HCT116 (cell line): ENCODE measurements at regions not wholly inside any gene's neighbourhood (a gene's known extent, or its start where the extent isn't known, plus 50 kb on each side); places are given as distances from the start of the nearest gene placed in this dataset.

Experiments used
- ATAC-seq: fragments of 200-7000 bp; cut with Tn5 transposase; 2 replicates; pipeline ENCODE4 v1.9.1; 2020; ENCODE audit warnings: mild to moderate bottlenecking, moderate library complexity
- BruUV-seq: library from RNA; stranded (reverse); fragments of 400-500 nt; replicated peaks from 2 replicates; lab custom pipeline; 2021; lab: Mats Ljungman, UMichigan
- CTCF ChIA-PET: fragments of 300-600 bp; sonication (Branson Sonifier 250); formaldehyde crosslinking; loops from one replicate; lab custom pipeline; 2021; ENCODE audit warnings: antibody characterized with exemption; lab: Charles Lee
- POLR2A ChIA-PET: fragments of 300-600, 350-600 bp; sonication (Branson Sonifier 250); formaldehyde crosslinking; loops from one replicate; lab custom pipeline; 2021; ENCODE audit warnings: antibody characterized with exemption; lab: Charles Lee
- RAD21 ChIA-PET, 2 experiments: fragments of 300-600 bp; sonication (Branson Sonifier 250); formaldehyde crosslinking; loops; one replicate each; lab custom pipeline; 2023; ENCODE audit warnings: low total read pairs in 2 of 2; ENCODE audit not compliant: uncharacterized antibody in 2 of 2, unreplicated experiment in 2 of 2, low non-redundant PET in 1 of 2; lab: Charles Lee
- DNase-seq: peaks from one replicate; pipeline ENCODE4 v3.0.0-alpha.2; 2010; ENCODE audit warnings: low read depth, low spot score
- H2AFZ ChIP-seq: fragments of 200-600 bp; shearing (Covaris generic), sonication (generic); 2 replicates; pipeline ENCODE4 v1.6.1; 2017; ENCODE audit warnings: low read depth, mixed run types, mixed read lengths, antibody characterized with exemption, low read length; ENCODE audit not compliant: poor library complexity, severe bottlenecking
- H3K27ac ChIP-seq: 2 replicates; pipeline ENCODE4 v1.5.1; 2012; ENCODE audit warnings: low read depth, low read length
- H3K27me3 ChIP-seq: fragments of 200-600 bp; sonication (generic); 2 replicates; pipeline ENCODE4 v1.6.1; 2016; ENCODE audit warnings: mixed run types, low read length, mixed read lengths; ENCODE audit not compliant: insufficient read depth
- H3K36me3 ChIP-seq, 2 experiments: fragments of 200-500 bp in 1 of 2; fragments of 200-600 bp in 1 of 2; sonication (Bioruptor generic) in 1 of 2; sonication (generic) in 1 of 2; 2 replicates each; pipeline versions ENCODE4 v1.5.1 to v1.6.1; 2014 to 2016; ENCODE audit warnings: low read length in 2 of 2, inconsistent platforms in 1 of 2, mixed read lengths in 1 of 2, mixed run types in 1 of 2; ENCODE audit not compliant: insufficient read depth in 2 of 2, control insufficient read depth in 1 of 2
- H3K4me1 ChIP-seq, 2 experiments: fragments of 200-600 bp in 1 of 2; sonication (generic) in 1 of 2; 2 replicates each; pipeline versions ENCODE4 v1.5.1 to v1.6.1; 2012 to 2017; ENCODE audit warnings: low read length in 2 of 2, inconsistent platforms in 1 of 2, mild to moderate bottlenecking in 1 of 2, mixed read lengths in 1 of 2, mixed run types in 1 of 2, moderate library complexity in 1 of 2; ENCODE audit not compliant: insufficient read depth in 2 of 2, control insufficient read depth in 1 of 2
- H3K4me2 ChIP-seq: fragments of 200-600 bp; sonication (generic); 2 replicates; pipeline ENCODE4 v1.6.1; 2017; ENCODE audit warnings: mixed run types, low read length, mixed read lengths
- H3K4me3 ChIP-seq, 2 experiments: fragments of 200-600 bp in 1 of 2; sonication (generic) in 1 of 2; replicated peaks in 1 of 2; 2 replicates each; pipeline ENCODE4 v1.5.1; 2011 to 2016; ENCODE audit warnings: low read length in 2 of 2, control low read depth in 1 of 2, low read depth in 1 of 2, mild to moderate bottlenecking in 1 of 2, mixed read lengths in 1 of 2, mixed run types in 1 of 2
- H3K79me2 ChIP-seq: fragments of 200-600 bp; sonication (generic); 2 replicates; pipeline ENCODE4 v1.6.1; 2017; ENCODE audit warnings: mild to moderate bottlenecking, mixed run types, low read length, moderate library complexity, mixed read lengths; ENCODE audit not compliant: insufficient read depth
- H3K9ac ChIP-seq: fragments of 200-600 bp; sonication (generic); 2 replicates; pipeline ENCODE4 v1.6.1; 2016; ENCODE audit warnings: low read length, mixed read lengths
- H3K9me2 ChIP-seq: fragments of 200-600 bp; sonication (generic), shearing (Covaris generic); 2 replicates; pipeline ENCODE4 v1.6.1; 2017; ENCODE audit warnings: mixed run types, mild to moderate bottlenecking, moderate library complexity; ENCODE audit not compliant: insufficient read depth
- H3K9me3 ChIP-seq, 2 experiments: fragments of 200-500 bp in 1 of 2; fragments of 200-600 bp in 1 of 2; sonication (Bioruptor generic) in 1 of 2; sonication (generic) in 1 of 2; 2 replicates each; pipeline ENCODE4 v1.6.1; 2014 to 2017; ENCODE audit warnings: low read length in 2 of 2, mixed read lengths in 2 of 2, inconsistent platforms in 1 of 2, low read depth in 1 of 2, mild to moderate bottlenecking in 1 of 2, mixed run types in 1 of 2, moderate library complexity in 1 of 2; ENCODE audit not compliant: control insufficient read depth in 1 of 2, insufficient read depth in 1 of 2
- H4K20me1 ChIP-seq: fragments of 200-600 bp; sonication (generic), shearing (Covaris generic); 2 replicates; pipeline ENCODE4 v1.6.1; 2017; ENCODE audit warnings: mixed run types, mild to moderate bottlenecking, moderate library complexity; ENCODE audit not compliant: insufficient read depth
- EGR1 ChIP-seq: IDR thresholded peaks from 2 replicates; pipeline ENCODE4 v1.6.1; 2012; ENCODE audit warnings: low read depth
- EZH2 ChIP-seq: fragments of 200-600 bp; sonication (generic); IDR thresholded peaks from 2 replicates; pipeline ENCODE4 v1.6.1; 2017; ENCODE audit warnings: antibody characterized with exemption, mixed run types
- EZH2phosphoT487 ChIP-seq: fragments of 200-600 bp; IDR thresholded peaks from 2 replicates; pipeline ENCODE4 v1.6.1; 2018; ENCODE audit warnings: antibody characterized with exemption, borderline replicate concordance
- FOSL1 ChIP-seq: IDR thresholded peaks from 2 replicates; pipeline ENCODE4 v1.6.1; 2012; ENCODE audit warnings: low read depth
- MAX ChIP-seq: IDR thresholded peaks from 2 replicates; pipeline ENCODE4 v1.6.1; 2012
- RAD21 ChIP-seq: IDR thresholded peaks from 2 replicates; pipeline ENCODE4 v1.6.1; 2012; ENCODE audit warnings: low read depth, mild to moderate bottlenecking
- ZFX ChIP-seq: fragments of 450-650 bp; IDR thresholded peaks from 2 replicates; pipeline ENCODE4 v1.6.1; 2017
- intact Hi-C: fragments of 100-400 bp; cut with micrococcal nuclease; formaldehyde crosslinking; loops from 2 replicates; pipeline ENCODE4 v1.10.0; 2022
- TF ChIP-seq, protein P1 (sequence below), 3 experiments: fragments of 200-600 bp in 1 of 3; sonication (generic) in 1 of 3; IDR thresholded peaks in 2 of 3; conservative IDR thresholded peaks in 1 of 3; 2 replicates each; pipeline ENCODE4 v1.5.1; 2012 to 2017; ENCODE audit warnings: low read depth in 2 of 3, low read length in 2 of 3, antibody characterized with exemption in 1 of 3, borderline replicate concordance in 1 of 3, control low read depth in 1 of 3, mild to moderate bottlenecking in 1 of 3, mixed read lengths in 1 of 3, mixed run types in 1 of 3, moderate library complexity in 1 of 3; ENCODE audit not compliant: insufficient read depth in 1 of 3
- TF ChIP-seq, protein P2 (sequence below): IDR thresholded peaks from 2 replicates; pipeline ENCODE4 v1.6.1; 2012

- intact Hi-C loops, result loop anchor here (1.0 to 5.0 kb wide), 2 partner anchors 52 to 131 kb away; partner anchors contain the start of gene MPP7
- H3K9me2 ChIP-seq, result no peaks in the 10 kb centered on the region
- TF ChIP-seq EZH2phosphoT487 (no peak), MAX (0 out of 2 replicates have a peak, but pooled peaks have one; percentile 20), ZFX (no peak), EGR1 (no peak), EZH2 (no peak), RAD21 (peak; percentile 80), FOSL1 (no peak)
- TF ChIP-seq, protein P1, sequence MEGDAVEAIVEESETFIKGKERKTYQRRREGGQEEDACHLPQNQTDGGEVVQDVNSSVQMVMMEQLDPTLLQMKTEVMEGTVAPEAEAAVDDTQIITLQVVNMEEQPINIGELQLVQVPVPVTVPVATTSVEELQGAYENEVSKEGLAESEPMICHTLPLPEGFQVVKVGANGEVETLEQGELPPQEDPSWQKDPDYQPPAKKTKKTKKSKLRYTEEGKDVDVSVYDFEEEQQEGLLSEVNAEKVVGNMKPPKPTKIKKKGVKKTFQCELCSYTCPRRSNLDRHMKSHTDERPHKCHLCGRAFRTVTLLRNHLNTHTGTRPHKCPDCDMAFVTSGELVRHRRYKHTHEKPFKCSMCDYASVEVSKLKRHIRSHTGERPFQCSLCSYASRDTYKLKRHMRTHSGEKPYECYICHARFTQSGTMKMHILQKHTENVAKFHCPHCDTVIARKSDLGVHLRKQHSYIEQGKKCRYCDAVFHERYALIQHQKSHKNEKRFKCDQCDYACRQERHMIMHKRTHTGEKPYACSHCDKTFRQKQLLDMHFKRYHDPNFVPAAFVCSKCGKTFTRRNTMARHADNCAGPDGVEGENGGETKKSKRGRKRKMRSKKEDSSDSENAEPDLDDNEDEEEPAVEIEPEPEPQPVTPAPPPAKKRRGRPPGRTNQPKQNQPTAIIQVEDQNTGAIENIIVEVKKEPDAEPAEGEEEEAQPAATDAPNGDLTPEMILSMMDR (IDR thresholded peaks at IDR 0.05 in 2 of 3, conservative IDR thresholded peaks at IDR 0.05 in 1 of 3; ENCODE audit: borderline replicate concordance in 1 of 3, insufficient read depth in 1 of 3, low read depth in 2 of 3, low read length in 2 of 3), result peak; percentile 40 to 85 (median 66); a peak in 5 of 6 replicates
- TF ChIP-seq, protein P2, sequence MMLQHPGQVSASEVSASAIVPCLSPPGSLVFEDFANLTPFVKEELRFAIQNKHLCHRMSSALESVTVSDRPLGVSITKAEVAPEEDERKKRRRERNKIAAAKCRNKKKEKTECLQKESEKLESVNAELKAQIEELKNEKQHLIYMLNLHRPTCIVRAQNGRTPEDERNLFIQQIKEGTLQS, result no peak
- TF ChIP-seq, all 23 proteins: peak for 3
- POLR2A ChIA-PET, result interaction anchor here (1.3 to 1.6 kb wide), 2 partner anchors 52 to 143 kb away, joined by 3 to 4 read pairs; partner anchors contain the start of gene MPP7
- no peak overlapping the region for H3K9ac ChIP-seq
- RAD21 ChIA-PET, result interaction anchor here (1.4 to 2.7 kb wide), 2 partner anchors 143 kb away, joined by 4 to 13 read pairs; no protein-coding TSS in a partner anchor
- CTCF ChIA-PET, result interaction anchor here (0.7 to 3.4 kb wide), 7 partner anchors 12 to 143 kb away, joined by 3 to 60 read pairs (median 6); partner anchors contain the start of gene MPP7
- peaks cover 60 to 88% of the 10 kb centered on the region in 2 experiments for H3K4me1 ChIP-seq
- H3K27me3 ChIP-seq, result no peaks in the 10 kb centered on the region
- no peak overlapping the region for H3K4me2 ChIP-seq
- H4K20me1 ChIP-seq, result no peaks in the 10 kb centered on the region
- ATAC-seq (no peak), DNase-seq (no peak)
- no TSS peak for BruUV-seq
- no peak overlapping the region for H2AFZ ChIP-seq
- H3K36me3 ChIP-seq, result no peaks in the 10 kb centered on the region
- peak overlapping the region; percentile 44 for H3K27ac ChIP-seq
- no peaks in the 10 kb centered on the region for H3K9me3 ChIP-seq
- no peak overlapping the region for H3K4me3 ChIP-seq
- H3K79me2 ChIP-seq, result 0 out of 2 replicates have a peak, but pooled peaks cover 8% of the 10 kb centered on the region
Measured at GRCh38 chr10:28250782-28251181, 52.1 kb downstream of the MPP7 start.
